Panc1 (cell line): ENCODE measurements at regions not wholly inside any gene's neighbourhood (a gene's known extent, or its start where the extent isn't known, plus 50 kb on each side); places are given as distances from the start of the nearest gene placed in this dataset.

Experiments used
- ATAC-seq: fragments of 200-7000 bp; cut with Tn5 transposase; 2 replicates; pipeline ENCODE4 v1.9.1; 2020; ENCODE audit warnings: mild to moderate bottlenecking, moderate library complexity
- BruUV-seq: library from RNA; stranded (reverse); fragments of 400-500 nt; replicated peaks from 2 replicates; lab custom pipeline; 2021; lab: Mats Ljungman, UMichigan
- CTCF ChIA-PET: fragments of 300-600 bp; sonication (Branson Sonifier 250); formaldehyde crosslinking; loops from one replicate; lab custom pipeline; 2022; ENCODE audit warnings: antibody characterized with exemption; lab: Charles Lee
- POLR2A ChIA-PET: fragments of 300-600 bp; sonication (Branson Sonifier 250); formaldehyde crosslinking; loops from one replicate; lab custom pipeline; 2022; ENCODE audit warnings: antibody characterized with exemption; lab: Charles Lee
- DNase-seq: peaks from one replicate; pipeline ENCODE4 v3.0.0-alpha.2; 2010; ENCODE audit warnings: low read depth, low spot score
- H3K27ac ChIP-seq: 2 replicates; pipeline ENCODE4 v1.5.1; 2011; ENCODE audit warnings: mild to moderate bottlenecking, low read length, inconsistent platforms
- H3K27me3 ChIP-seq: fragments of 200-500 bp; sonication (Bioruptor generic); 2 replicates; pipeline ENCODE4 v1.6.0; 2014; ENCODE audit warnings: low read length, inconsistent platforms; ENCODE audit not compliant: control insufficient read depth, insufficient read depth
- H3K36me3 ChIP-seq: fragments of 200-500 bp; sonication (Bioruptor generic); 2 replicates; pipeline ENCODE4 v1.5.1; 2014; ENCODE audit warnings: inconsistent platforms, mild to moderate bottlenecking, low read length, moderate library complexity; ENCODE audit not compliant: control insufficient read depth, insufficient read depth
- H3K4me1 ChIP-seq: 2 replicates; pipeline ENCODE4 v1.5.1; 2011; ENCODE audit warnings: inconsistent platforms, mild to moderate bottlenecking, low read length, moderate library complexity; ENCODE audit not compliant: control insufficient read depth, insufficient read depth
- H3K4me3 ChIP-seq, 2 experiments: 2 replicates each; pipeline ENCODE4 v1.5.1; 2011 to 2012; ENCODE audit warnings: low read depth in 2 of 2, low read length in 2 of 2, mild to moderate bottlenecking in 2 of 2, inconsistent platforms in 1 of 2, moderate library complexity in 1 of 2
- H3K9me3 ChIP-seq: fragments of 200-500 bp; sonication (Bioruptor generic); 2 replicates; pipeline ENCODE4 v1.5.1; 2014; ENCODE audit warnings: low read depth, mild to moderate bottlenecking, inconsistent platforms, low read length, moderate library complexity; ENCODE audit not compliant: control insufficient read depth, insufficient read depth
- POLR2AphosphoS5 ChIP-seq: IDR thresholded peaks from 2 replicates; pipeline ENCODE4 v1.6.1; 2012; ENCODE audit warnings: mild to moderate bottlenecking, low read depth, low read length, moderate library complexity
- REST ChIP-seq, 2 experiments: IDR thresholded peaks; 2 replicates each; pipeline ENCODE4 v1.6.1; 2011 to 2012; ENCODE audit warnings: low read depth in 2 of 2, control low read depth in 1 of 2, low read length in 1 of 2, mild to moderate bottlenecking in 1 of 2, moderate library complexity in 1 of 2; ENCODE audit not compliant: insufficient read depth in 1 of 2
- SIN3A ChIP-seq: IDR thresholded peaks from 2 replicates; pipeline ENCODE4 v1.6.1; 2012; ENCODE audit warnings: low read depth, mild to moderate bottlenecking, low read length, moderate library complexity, borderline replicate concordance; ENCODE audit not compliant: insufficient read depth
- TCF7L2 ChIP-seq: IDR thresholded peaks from 2 replicates; pipeline ENCODE4 v1.6.1; 2011; ENCODE audit warnings: mild to moderate bottlenecking, low read depth, low read length, inconsistent platforms
- in situ Hi-C: cut with HindIII; loops from 2 replicates; pipeline ENCODE4 v1.10.0; 2016; ENCODE audit warnings: low sequenced_read_pairs, low pct_unique_long_range_greater_than_20kb
- intact Hi-C: fragments of 100-400 bp; cut with micrococcal nuclease; formaldehyde crosslinking; loops from one replicate; pipeline ENCODE4 v1.10.0; 2022; ENCODE audit not compliant: unreplicated experiment
- TF ChIP-seq, protein P1 (sequence below): fragments of 450-650 bp; IDR thresholded peaks from 2 replicates; pipeline ENCODE4 v1.5.1; 2017; ENCODE audit warnings: mild to moderate bottlenecking

GRCh38 chr7:25802057-25802456, 349.9 kb upstream of the NFE2L3 start:
- TF ChIP-seq, protein P1, sequence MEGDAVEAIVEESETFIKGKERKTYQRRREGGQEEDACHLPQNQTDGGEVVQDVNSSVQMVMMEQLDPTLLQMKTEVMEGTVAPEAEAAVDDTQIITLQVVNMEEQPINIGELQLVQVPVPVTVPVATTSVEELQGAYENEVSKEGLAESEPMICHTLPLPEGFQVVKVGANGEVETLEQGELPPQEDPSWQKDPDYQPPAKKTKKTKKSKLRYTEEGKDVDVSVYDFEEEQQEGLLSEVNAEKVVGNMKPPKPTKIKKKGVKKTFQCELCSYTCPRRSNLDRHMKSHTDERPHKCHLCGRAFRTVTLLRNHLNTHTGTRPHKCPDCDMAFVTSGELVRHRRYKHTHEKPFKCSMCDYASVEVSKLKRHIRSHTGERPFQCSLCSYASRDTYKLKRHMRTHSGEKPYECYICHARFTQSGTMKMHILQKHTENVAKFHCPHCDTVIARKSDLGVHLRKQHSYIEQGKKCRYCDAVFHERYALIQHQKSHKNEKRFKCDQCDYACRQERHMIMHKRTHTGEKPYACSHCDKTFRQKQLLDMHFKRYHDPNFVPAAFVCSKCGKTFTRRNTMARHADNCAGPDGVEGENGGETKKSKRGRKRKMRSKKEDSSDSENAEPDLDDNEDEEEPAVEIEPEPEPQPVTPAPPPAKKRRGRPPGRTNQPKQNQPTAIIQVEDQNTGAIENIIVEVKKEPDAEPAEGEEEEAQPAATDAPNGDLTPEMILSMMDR: no peak
- no peak for TF ChIP-seq SIN3A
- TF ChIP-seq POLR2AphosphoS5: no peak
- no peak for TF ChIP-seq REST (IDR thresholded peaks at IDR 0.05; ENCODE audit: insufficient read depth in 1 of 2, low read depth in 2 of 2, low read length in 1 of 2)
- TF ChIP-seq TCF7L2: no peak
- intact Hi-C loops (no loop called here), in situ Hi-C loops (no loop called here)
- ChIA-PET POLR2A (no interaction called here), CTCF (no interaction called here)
- BruUV-seq: no TSS peak
- Histone ChIP-seq H3K9me3 (no peaks in the 10 kb centered on the region), H3K36me3 (no peaks in the 10 kb centered on the region), H3K27ac (no peak overlapping the region), H3K4me3 (no peak overlapping the region), H3K4me1 (no peaks in the 10 kb centered on the region), H3K27me3 (0 out of 2 replicates have a peak, but pooled peaks cover 2% of the 10 kb centered on the region)
- DNase-seq (no peak), ATAC-seq (no peak)

DNA sequence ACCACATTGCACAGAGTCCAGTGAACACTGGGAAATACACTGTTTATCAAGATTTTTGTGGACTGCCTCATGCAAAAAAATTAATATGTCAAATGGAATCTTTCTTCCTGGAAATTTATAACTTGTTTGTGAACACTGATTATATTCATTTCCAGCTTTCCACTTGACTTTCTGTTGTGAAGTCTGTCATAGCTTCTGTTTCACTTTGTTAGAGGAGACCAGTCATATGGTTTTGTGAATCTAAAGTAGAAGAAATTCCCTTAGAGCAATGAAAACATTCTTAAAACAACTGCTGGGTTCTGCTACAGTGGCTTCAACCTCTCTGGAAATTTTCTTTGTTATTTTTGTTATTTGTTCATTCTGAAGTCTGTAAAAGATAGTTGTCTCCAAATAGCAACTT, 349.5 kb upstream of the NFE2L3 start:
- BruUV-seq: no TSS peak
- intact Hi-C loops: no loop called here
- Histone ChIP-seq H3K27ac (no peak overlapping the region), H3K4me1 (no peaks in the 10 kb centered on the region), H3K4me3 (no peak overlapping the region), H3K36me3 (no peaks in the 10 kb centered on the region), H3K27me3 (0 out of 2 replicates have a peak, but pooled peaks cover 2% of the 10 kb centered on the region), H3K9me3 (no peaks in the 10 kb centered on the region)
- no peak for DNase-seq
- ATAC-seq: no peak
- CTCF ChIA-PET: no interaction called here
- POLR2A ChIA-PET: no interaction called here
- in situ Hi-C loops: no loop called here
- TF ChIP-seq SIN3A (no peak), REST (IDR thresholded peaks at IDR 0.05; ENCODE audit: insufficient read depth in 1 of 2, low read depth in 2 of 2, low read length in 1 of 2) (no peak), POLR2AphosphoS5 (no peak), TCF7L2 (no peak)
- TF ChIP-seq, protein P1: no peak
